BJ (cell line): ENCODE measurements at regions not wholly inside any gene's neighbourhood (a gene's known extent, or its start where the extent isn't known, plus 50 kb on each side); places are given as distances from the start of the nearest gene placed in this dataset.

Source experiments
- CTCF ChIA-PET: fragments of 350-600 bp; formaldehyde crosslinking; extraction: SDS; loops from one replicate; lab custom pipeline; 2021; ENCODE audit warnings: antibody characterized with exemption, inconsistent platforms; lab: Yijun Ruan, JAX
- POLR2A ChIA-PET: fragments of 300-600 bp; sonication (Branson Sonifier 250); formaldehyde crosslinking; extraction: SDS; loops from one replicate; lab custom pipeline; 2021; ENCODE audit warnings: antibody characterized with exemption; lab: Charles Lee
- DNase-seq: peaks from one replicate; pipeline ENCODE4 v3.0.0-alpha.2; 2011; ENCODE audit warnings: low read depth
- H3K27me3 ChIP-seq: 2 replicates; pipeline ENCODE4 v1.6.0; 2011; ENCODE audit warnings: low read length; ENCODE audit not compliant: control insufficient read depth, insufficient read depth
- H3K36me3 ChIP-seq: 2 replicates; pipeline ENCODE4 v1.5.1; 2011; ENCODE audit warnings: low read length; ENCODE audit not compliant: control insufficient read depth, insufficient read depth
- H3K4me3 ChIP-seq: 2 replicates; pipeline ENCODE4 v1.5.1; 2011; ENCODE audit warnings: low read depth, mild to moderate bottlenecking, control low read depth, low read length
- TF ChIP-seq, protein P1 (sequence below): IDR thresholded peaks from 2 replicates; pipeline ENCODE4 v1.5.1; 2011; ENCODE audit warnings: low read depth, mild to moderate bottlenecking, control low read depth, inconsistent platforms, low read length, moderate library complexity; ENCODE audit not compliant: insufficient read depth

GRCh38 chr11:41897991-41898390, 438.5 kb upstream of the LRRC4C start:
- ChIA-PET POLR2A (no interaction called here), CTCF (interaction anchor here (1.0 kb wide), 1 partner anchor 28 kb away, joined by 3 read pairs; no protein-coding TSS in a partner anchor)
- TF ChIP-seq, protein P1, sequence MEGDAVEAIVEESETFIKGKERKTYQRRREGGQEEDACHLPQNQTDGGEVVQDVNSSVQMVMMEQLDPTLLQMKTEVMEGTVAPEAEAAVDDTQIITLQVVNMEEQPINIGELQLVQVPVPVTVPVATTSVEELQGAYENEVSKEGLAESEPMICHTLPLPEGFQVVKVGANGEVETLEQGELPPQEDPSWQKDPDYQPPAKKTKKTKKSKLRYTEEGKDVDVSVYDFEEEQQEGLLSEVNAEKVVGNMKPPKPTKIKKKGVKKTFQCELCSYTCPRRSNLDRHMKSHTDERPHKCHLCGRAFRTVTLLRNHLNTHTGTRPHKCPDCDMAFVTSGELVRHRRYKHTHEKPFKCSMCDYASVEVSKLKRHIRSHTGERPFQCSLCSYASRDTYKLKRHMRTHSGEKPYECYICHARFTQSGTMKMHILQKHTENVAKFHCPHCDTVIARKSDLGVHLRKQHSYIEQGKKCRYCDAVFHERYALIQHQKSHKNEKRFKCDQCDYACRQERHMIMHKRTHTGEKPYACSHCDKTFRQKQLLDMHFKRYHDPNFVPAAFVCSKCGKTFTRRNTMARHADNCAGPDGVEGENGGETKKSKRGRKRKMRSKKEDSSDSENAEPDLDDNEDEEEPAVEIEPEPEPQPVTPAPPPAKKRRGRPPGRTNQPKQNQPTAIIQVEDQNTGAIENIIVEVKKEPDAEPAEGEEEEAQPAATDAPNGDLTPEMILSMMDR: no peak
- H3K27me3 ChIP-seq: no peaks in the 10 kb centered on the region
- H3K36me3 ChIP-seq: no peaks in the 10 kb centered on the region
- DNase-seq: no peak
- no peak overlapping the region for H3K4me3 ChIP-seq

GRCh38 chr11:41917900-41918299, 458.4 kb upstream of the LRRC4C start:
- ChIA-PET CTCF (no interaction called here), POLR2A (no interaction called here)
- Histone ChIP-seq H3K27me3 (no peaks in the 10 kb centered on the region), H3K36me3 (no peaks in the 10 kb centered on the region), H3K4me3 (no peak overlapping the region)
- no peak for DNase-seq
- TF ChIP-seq, protein P1: no peak

DNA sequence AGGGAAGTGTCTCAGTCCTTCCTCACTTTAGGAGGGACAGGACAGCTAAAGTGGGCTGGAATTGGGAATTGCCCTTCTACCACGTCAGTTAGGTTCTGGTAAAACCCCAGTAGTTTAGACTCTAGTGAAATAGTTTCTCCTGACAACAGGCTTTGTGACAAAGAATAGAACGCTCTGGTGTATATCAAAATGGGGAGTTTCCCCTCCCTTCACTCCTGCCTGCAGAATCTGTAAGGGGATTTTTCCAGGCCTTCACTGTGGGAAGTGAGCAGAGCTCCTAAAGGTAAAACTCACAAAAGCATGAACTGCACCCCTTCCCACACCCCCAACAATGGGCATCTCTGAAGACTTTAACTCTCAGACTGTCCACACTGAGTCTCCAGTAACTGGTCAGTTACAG, 460.9 kb upstream of the LRRC4C start:
- no peak for DNase-seq

GRCh38 chr11:41921746-41922390, 462.4 kb upstream of the LRRC4C start:
- Histone ChIP-seq H3K27me3 (no peaks in the 10 kb centered on the region), H3K36me3 (no peaks in the 10 kb centered on the region), H3K4me3 (no peak overlapping the region)
- TF ChIP-seq, protein P1: no peak
- DNase-seq: no peak
- POLR2A ChIA-PET: no interaction called here
- CTCF ChIA-PET: no interaction called here

More for the DNA sequence above, 460.9 kb upstream of the LRRC4C start:
- H3K4me3 ChIP-seq: no peak overlapping the region
- TF ChIP-seq, protein P1: no peak
- POLR2A ChIA-PET: no interaction called here
- CTCF ChIA-PET: interaction anchor here (1.4 kb wide), 1 partner anchor 8 kb away, joined by 4 read pairs; no protein-coding TSS in a partner anchor
- H3K27me3 ChIP-seq: no peaks in the 10 kb centered on the region
- no peaks in the 10 kb centered on the region for H3K36me3 ChIP-seq

GRCh38 chr11:41926339-41926738, 466.9 kb upstream of the LRRC4C start:
- no peak for DNase-seq
- H3K27me3 ChIP-seq: no peaks in the 10 kb centered on the region
- POLR2A ChIA-PET: no interaction called here
- no peaks in the 10 kb centered on the region for H3K36me3 ChIP-seq
- CTCF ChIA-PET: no interaction called here
- TF ChIP-seq, protein P1: no peak
- H3K4me3 ChIP-seq: no peak overlapping the region
